Colonic mucosa (tissue), 4 donors: ENCODE measurements at regions not wholly inside any gene's neighbourhood (a gene's known extent, or its start where the extent isn't known, plus 50 kb on each side); places are given as distances from the start of the nearest gene placed in this dataset.

ENCODE experiments used
- DNase-seq: peaks from one replicate; pipeline ENCODE4 v3.0.0-alpha.2; 2020
- H3K27ac ChIP-seq: fragments of 200-600 bp; one replicate; pipeline ENCODE4 v1.8.0; 2021
- H3K27me3 ChIP-seq: fragments of 200-600 bp; one replicate; pipeline ENCODE4 v1.8.0; 2021
- H3K36me3 ChIP-seq: fragments of 200-600 bp; one replicate; pipeline ENCODE4 v1.8.0; 2021
- H3K4me1 ChIP-seq: fragments of 200-600 bp; one replicate; pipeline ENCODE4 v1.8.0; 2021; ENCODE audit warnings: mild to moderate bottlenecking
- H3K4me3 ChIP-seq: fragments of 200-600 bp; one replicate; pipeline ENCODE4 v1.8.0; 2021
- H3K9ac ChIP-seq, 2 donors: one replicate each; pipeline ENCODE4 v1.7.0; 2013; ENCODE audit warnings: control low read depth in 2 of 2, low read depth in 2 of 2, low read length in 2 of 2
- H3K9me3 ChIP-seq: fragments of 200-600 bp; one replicate; pipeline ENCODE4 v1.8.0; 2021
- intact Hi-C: fragments of 100-400 bp; cut with DNase I; formaldehyde crosslinking; loops from one replicate; pipeline ENCODE4 v1.14.1; 2022
- TF ChIP-seq, protein P1 (sequence below): fragments of 200-600 bp; IDR thresholded peaks from one replicate; pipeline ENCODE4 v1.8.0; 2022; ENCODE audit warnings: antibody characterized with exemption, mild to moderate bottlenecking
- donor health status: healthy.
- donor health status: DM: no; HTN: no; CAD: no.
- donor health status: DM: no; HTN: no; CAD: no.

DNA sequence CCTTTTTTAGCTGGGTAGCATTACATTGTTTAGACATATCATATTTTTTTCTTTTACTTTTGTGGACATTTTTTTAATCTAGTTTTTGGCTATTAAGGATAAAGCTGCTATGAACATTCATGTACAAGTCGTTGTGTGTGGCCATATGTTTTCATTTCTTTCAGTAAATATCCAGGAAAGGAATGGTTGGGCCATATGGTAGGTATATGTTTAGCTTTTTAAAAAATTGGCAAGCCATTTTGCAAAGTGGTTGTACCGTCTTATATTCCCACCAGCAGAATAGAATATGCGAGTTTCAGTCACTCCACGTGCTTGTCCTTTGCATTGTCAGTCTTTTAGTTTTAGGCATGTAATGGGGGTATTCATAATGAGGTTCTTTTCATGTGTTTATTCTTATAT lies 106.3 kb upstream of the NOX3 start:
- intact Hi-C loops = no loop called here
- Histone ChIP-seq H3K36me3 (no peaks in the 10 kb centered on the region), H3K4me1 (no peaks in the 10 kb centered on the region), H3K27me3 (no peaks in the 10 kb centered on the region), H3K9ac (no peak overlapping the region), H3K9me3 (no peaks in the 10 kb centered on the region), H3K27ac (no peak overlapping the region), H3K4me3 (no peak overlapping the region)
- TF ChIP-seq, protein P1, sequence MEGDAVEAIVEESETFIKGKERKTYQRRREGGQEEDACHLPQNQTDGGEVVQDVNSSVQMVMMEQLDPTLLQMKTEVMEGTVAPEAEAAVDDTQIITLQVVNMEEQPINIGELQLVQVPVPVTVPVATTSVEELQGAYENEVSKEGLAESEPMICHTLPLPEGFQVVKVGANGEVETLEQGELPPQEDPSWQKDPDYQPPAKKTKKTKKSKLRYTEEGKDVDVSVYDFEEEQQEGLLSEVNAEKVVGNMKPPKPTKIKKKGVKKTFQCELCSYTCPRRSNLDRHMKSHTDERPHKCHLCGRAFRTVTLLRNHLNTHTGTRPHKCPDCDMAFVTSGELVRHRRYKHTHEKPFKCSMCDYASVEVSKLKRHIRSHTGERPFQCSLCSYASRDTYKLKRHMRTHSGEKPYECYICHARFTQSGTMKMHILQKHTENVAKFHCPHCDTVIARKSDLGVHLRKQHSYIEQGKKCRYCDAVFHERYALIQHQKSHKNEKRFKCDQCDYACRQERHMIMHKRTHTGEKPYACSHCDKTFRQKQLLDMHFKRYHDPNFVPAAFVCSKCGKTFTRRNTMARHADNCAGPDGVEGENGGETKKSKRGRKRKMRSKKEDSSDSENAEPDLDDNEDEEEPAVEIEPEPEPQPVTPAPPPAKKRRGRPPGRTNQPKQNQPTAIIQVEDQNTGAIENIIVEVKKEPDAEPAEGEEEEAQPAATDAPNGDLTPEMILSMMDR = no peak
- DNase-seq = no peak

DNA sequence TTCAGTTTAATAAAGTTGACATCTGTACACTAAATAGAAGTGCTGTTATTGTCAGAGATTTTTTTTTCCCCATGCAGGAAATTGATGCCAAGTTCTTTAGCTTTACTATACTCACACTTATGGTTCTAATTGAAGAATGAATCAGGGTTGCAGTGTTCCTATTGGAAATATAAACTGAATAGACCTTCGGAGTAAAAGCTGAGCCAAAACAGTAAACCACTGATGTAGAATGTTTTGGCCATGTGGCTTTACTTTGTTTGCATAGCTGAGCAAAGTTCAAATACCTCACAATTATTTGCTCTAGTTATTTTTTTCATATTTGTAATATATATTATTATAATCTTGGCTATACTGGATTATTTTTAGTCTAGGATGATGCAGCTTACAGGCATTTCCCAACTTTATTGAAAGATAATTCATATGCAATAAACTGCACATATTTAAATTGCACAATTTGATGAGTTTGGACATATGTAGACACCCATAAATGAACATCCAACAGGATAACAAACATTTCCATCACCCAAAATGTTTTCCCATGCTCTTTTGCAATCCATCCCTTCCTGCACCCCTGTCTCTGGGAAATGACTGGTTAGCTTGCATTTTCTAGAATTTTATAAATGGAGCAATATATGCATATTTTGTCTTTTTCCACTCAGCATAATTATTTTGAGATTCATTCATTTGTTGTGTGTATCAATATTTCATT lies 105.8 kb upstream of the NOX3 start:
- H3K4me1 ChIP-seq = no peaks in the 10 kb centered on the region
- H3K27me3 ChIP-seq = no peaks in the 10 kb centered on the region
- H3K36me3 ChIP-seq = no peaks in the 10 kb centered on the region
- TF ChIP-seq, protein P1 = no peak
- H3K9ac ChIP-seq = no peak overlapping the region
- no peaks in the 10 kb centered on the region for H3K9me3 ChIP-seq
- no peak overlapping the region for H3K27ac ChIP-seq
- DNase-seq = no peak
- no peak overlapping the region for H3K4me3 ChIP-seq
- intact Hi-C loops = no loop called here

DNA sequence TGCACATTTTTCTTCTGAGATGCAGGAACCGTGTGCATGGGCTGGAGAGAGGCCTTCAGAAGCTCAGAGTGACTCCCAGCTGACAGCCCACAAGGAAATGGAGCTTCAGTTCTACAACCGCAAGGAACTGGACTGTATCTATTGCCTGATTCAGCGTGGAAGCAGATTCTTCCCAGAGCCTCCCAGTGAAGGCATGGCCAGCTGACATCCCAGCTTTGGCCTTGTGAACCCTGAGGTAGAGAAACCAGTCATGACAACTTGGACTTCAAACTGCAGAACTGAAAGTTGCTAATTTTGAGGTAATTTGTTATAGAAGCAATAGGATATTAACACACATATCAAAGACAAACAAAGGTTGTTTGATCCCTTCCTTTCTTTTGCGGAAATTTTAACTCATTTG lies 94.3 kb upstream of the NOX3 start:
- no peaks in the 10 kb centered on the region for H3K4me1 ChIP-seq
- intact Hi-C loops = no loop called here
- H3K4me3 ChIP-seq = no peak overlapping the region
- TF ChIP-seq, protein P1 = no peak
- no peak for DNase-seq
- no peaks in the 10 kb centered on the region for H3K9me3 ChIP-seq
- H3K9ac ChIP-seq = no peak overlapping the region
- no peaks in the 10 kb centered on the region for H3K36me3 ChIP-seq
- H3K27ac ChIP-seq = no peak overlapping the region
- no peaks in the 10 kb centered on the region for H3K27me3 ChIP-seq

DNA sequence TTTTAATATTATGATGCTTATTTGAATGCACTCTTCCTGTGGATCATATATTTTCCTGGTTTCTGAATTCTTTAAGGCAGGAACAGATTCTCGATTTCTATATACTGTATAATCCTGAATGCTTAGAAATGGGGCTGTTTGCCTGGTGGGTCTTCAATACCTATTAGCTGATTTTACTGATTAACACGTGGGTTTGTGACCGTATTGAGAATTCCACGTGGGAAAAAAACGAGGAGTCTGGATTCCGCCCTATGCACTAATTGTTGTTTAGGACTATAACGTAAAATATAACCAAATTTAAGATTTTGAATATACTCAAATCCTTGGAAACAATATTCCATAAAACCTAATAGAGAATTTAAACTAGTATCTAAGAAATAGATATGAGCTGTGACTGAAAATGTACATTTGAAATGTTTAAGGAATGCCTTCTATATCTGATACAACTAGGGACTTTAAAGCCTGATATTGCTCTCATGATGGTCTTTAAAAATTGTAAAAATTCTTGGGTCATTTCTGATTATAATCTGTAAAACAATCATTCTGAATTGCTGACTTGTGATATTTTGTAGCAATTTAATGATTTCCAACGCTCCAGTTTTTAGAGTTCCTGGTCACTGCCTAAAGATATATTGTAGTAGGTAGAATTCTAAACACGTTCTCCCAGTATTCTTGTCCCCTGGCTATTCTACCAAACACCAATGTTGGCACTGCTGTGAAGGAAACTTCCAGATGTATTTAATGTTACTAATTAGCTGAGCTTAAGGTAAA lies 93.6 kb upstream of the NOX3 start:
- TF ChIP-seq, protein P1 = no peak
- no peak overlapping the region for H3K27ac ChIP-seq
- intact Hi-C loops = no loop called here
- no peak overlapping the region for H3K9ac ChIP-seq
- no peaks in the 10 kb centered on the region for H3K9me3 ChIP-seq
- DNase-seq = no peak
- H3K4me3 ChIP-seq = no peak overlapping the region
- no peaks in the 10 kb centered on the region for H3K4me1 ChIP-seq
- no peaks in the 10 kb centered on the region for H3K27me3 ChIP-seq
- no peaks in the 10 kb centered on the region for H3K36me3 ChIP-seq

DNA sequence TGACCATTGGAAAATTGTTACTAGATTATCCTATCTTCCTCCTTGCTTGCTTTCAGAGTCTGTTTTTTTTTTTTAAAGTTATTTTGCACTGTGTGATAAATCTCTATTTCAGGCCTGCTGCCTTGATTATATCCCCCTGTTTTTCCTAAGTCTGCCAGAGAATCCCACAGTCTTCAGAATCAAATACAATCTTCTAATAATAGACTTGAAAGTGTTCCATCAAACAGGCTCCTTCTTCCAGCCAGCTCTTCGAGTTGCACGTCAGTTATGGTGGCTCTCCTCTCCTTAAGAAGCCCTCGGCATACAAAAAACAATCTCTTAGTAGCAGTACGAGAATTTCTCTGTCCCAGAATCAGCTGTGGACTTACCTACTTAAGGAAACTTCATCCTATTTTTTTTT lies 92.9 kb upstream of the NOX3 start:
- no peaks in the 10 kb centered on the region for H3K36me3 ChIP-seq
- TF ChIP-seq, protein P1 = no peak
- intact Hi-C loops = no loop called here
- H3K27ac ChIP-seq = no peak overlapping the region
- no peak overlapping the region for H3K9ac ChIP-seq
- H3K27me3 ChIP-seq = no peaks in the 10 kb centered on the region
- no peak overlapping the region for H3K4me3 ChIP-seq
- H3K9me3 ChIP-seq = no peaks in the 10 kb centered on the region
- DNase-seq = no peak
- no peaks in the 10 kb centered on the region for H3K4me1 ChIP-seq
